Vagina (tissue), 2 donors: ENCODE measurements at regions not wholly inside any gene's neighbourhood (a gene's known extent, or its start where the extent isn't known, plus 50 kb on each side); places are given as distances from the start of the nearest gene placed in this dataset.

Source experiments
- DNase-seq, 2 donors: peaks; one replicate each; pipeline ENCODE4 v3.0.0-alpha.2; 2017; ENCODE audit errors: extremely low spot score in 2 of 2
- H3K27ac ChIP-seq: fragments of 200-600 bp; sonication (generic); one replicate; pipeline ENCODE4 v1.5.1; 2019
- H3K27me3 ChIP-seq: fragments of 200-600 bp; sonication (generic); one replicate; pipeline ENCODE4 v1.5.1; 2019
- H3K36me3 ChIP-seq, 2 donors: fragments of 200-600 bp; sonication (generic); one replicate each; pipeline ENCODE4 v1.5.1; 2017 to 2019
- H3K4me1 ChIP-seq: fragments of 200-600 bp; sonication (generic); one replicate; pipeline ENCODE4 v1.5.1; 2019
- H3K4me3 ChIP-seq, 2 donors: fragments of 200-600 bp; sonication (generic); 1 replicate in 1 of 2; 2 replicates in 1 of 2; pipeline ENCODE4 v1.5.1; 2016 to 2019
- H3K9me3 ChIP-seq: fragments of 200-600 bp; sonication (generic); one replicate; pipeline ENCODE4 v1.5.1; 2019
- POLR2A ChIP-seq, 2 donors: fragments of 450-650 bp; IDR thresholded peaks; one replicate each; pipeline ENCODE4 v1.6.1; 2017; ENCODE audit warnings: antibody characterized with exemption in 2 of 2, mild to moderate bottlenecking in 2 of 2, moderate library complexity in 2 of 2
- POLR2AphosphoS5 ChIP-seq, 2 donors: sonication (generic); formaldehyde crosslinking; IDR thresholded peaks; one replicate each; pipeline ENCODE4 v1.9.0; 2017; ENCODE audit warnings: antibody characterized with exemption in 2 of 2, mild to moderate bottlenecking in 2 of 2, low read depth in 1 of 2; ENCODE audit not compliant: insufficient read depth in 1 of 2
- intact Hi-C: fragments of 100-400 bp; cut with DNase I; formaldehyde crosslinking; loops from one replicate; pipeline ENCODE4 v1.15.1; 2023
- TF ChIP-seq, protein P1 (sequence below), 3 experiments: fragments of 450-650 bp in 2 of 3; fragments of 200-600 bp in 1 of 3; sonication (generic) in 1 of 3; IDR thresholded peaks; one replicate each; pipeline ENCODE4 v1.5.1; 2017 to 2019; ENCODE audit warnings: antibody characterized with exemption in 3 of 3, mild to moderate bottlenecking in 2 of 3, moderate library complexity in 2 of 3

DNA sequence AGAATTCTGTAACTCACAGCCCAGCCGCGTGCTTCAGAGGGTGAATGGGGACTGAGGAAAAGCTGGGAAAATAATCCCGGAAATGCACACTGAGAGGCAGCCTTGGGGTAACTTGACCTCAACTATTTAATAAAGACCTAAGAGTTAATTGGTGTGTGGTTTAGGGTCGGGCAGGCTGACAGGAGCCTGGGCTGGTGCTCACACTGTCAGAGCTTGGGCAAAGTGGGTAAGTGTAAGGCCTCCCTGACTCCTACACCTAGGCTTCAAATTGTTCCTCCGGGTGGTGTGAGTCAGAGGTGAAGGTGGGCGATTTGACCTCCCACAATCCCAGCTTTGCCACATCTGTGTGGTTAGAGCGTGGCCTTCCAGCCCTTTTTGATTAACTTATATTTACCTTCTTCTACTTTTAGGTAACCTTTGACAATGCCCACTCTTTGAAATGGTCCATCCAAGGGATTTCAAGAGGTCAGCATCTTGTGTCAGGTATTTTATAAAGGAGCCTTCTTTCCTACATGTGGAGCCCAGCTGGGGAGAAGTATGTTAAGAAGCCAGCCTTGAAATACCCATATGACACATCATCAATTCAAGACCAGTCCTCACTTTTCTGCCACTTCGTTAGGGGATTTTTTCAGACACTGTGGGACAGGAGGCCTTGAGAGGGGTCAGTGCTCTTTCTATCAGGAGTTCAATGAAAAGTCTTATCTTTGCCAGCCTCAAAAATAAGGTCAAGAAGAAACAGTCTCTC, 114.2 kb downstream of the NUFIP1 start:
- H3K36me3 ChIP-seq, result no peaks in the 10 kb centered on the region
- H3K4me3 ChIP-seq, result no peak overlapping the region
- no peak overlapping the region for H3K27ac ChIP-seq
- TF ChIP-seq POLR2AphosphoS5 (IDR thresholded peaks at IDR 0.05; ENCODE audit: insufficient read depth in 1 of 2, low read depth in 1 of 2), result no peak
- TF ChIP-seq, protein P1, sequence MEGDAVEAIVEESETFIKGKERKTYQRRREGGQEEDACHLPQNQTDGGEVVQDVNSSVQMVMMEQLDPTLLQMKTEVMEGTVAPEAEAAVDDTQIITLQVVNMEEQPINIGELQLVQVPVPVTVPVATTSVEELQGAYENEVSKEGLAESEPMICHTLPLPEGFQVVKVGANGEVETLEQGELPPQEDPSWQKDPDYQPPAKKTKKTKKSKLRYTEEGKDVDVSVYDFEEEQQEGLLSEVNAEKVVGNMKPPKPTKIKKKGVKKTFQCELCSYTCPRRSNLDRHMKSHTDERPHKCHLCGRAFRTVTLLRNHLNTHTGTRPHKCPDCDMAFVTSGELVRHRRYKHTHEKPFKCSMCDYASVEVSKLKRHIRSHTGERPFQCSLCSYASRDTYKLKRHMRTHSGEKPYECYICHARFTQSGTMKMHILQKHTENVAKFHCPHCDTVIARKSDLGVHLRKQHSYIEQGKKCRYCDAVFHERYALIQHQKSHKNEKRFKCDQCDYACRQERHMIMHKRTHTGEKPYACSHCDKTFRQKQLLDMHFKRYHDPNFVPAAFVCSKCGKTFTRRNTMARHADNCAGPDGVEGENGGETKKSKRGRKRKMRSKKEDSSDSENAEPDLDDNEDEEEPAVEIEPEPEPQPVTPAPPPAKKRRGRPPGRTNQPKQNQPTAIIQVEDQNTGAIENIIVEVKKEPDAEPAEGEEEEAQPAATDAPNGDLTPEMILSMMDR (IDR thresholded peaks at IDR 0.05), result no peak
- TF ChIP-seq POLR2A (IDR thresholded peaks at IDR 0.05), result no peak
- no peaks in the 10 kb centered on the region for H3K9me3 ChIP-seq
- intact Hi-C loops, result no loop called here
- H3K4me1 ChIP-seq, result no peaks in the 10 kb centered on the region
- no peak for DNase-seq
- no peaks in the 10 kb centered on the region for H3K27me3 ChIP-seq

DNA sequence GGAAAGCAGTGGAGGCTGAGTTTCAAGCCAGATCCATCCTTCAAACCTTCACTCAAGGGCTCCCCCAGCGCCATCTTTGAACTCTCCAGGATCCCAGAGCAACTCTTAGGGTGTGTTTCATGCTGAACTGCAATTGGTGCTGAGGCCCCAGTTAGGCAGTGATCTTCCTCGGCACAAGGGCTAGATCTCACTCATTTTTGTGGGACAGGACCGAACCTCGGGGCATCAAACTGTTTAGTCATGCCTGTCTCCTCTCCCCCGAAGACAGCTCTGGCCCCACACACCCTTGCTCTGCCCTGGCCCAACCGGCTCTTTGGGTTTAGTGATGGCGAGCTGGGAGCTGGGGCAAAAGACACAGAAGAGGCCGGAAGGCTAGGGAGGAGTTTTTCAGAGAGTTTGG, 115.1 kb downstream of the NUFIP1 start:
- TF ChIP-seq POLR2AphosphoS5 (IDR thresholded peaks at IDR 0.05; ENCODE audit: insufficient read depth in 1 of 2, low read depth in 1 of 2) (no peak), POLR2A (IDR thresholded peaks at IDR 0.05) (no peak)
- TF ChIP-seq, protein P1 (IDR thresholded peaks at IDR 0.05), result no peak
- H3K27ac ChIP-seq, result no peak overlapping the region
- no peaks in the 10 kb centered on the region for H3K9me3 ChIP-seq
- H3K4me1 ChIP-seq, result no peaks in the 10 kb centered on the region
- intact Hi-C loops, result no loop called here
- no peaks in the 10 kb centered on the region for H3K27me3 ChIP-seq
- no peak overlapping the region for H3K4me3 ChIP-seq
- no peak for DNase-seq
- H3K36me3 ChIP-seq, result no peaks in the 10 kb centered on the region

DNA sequence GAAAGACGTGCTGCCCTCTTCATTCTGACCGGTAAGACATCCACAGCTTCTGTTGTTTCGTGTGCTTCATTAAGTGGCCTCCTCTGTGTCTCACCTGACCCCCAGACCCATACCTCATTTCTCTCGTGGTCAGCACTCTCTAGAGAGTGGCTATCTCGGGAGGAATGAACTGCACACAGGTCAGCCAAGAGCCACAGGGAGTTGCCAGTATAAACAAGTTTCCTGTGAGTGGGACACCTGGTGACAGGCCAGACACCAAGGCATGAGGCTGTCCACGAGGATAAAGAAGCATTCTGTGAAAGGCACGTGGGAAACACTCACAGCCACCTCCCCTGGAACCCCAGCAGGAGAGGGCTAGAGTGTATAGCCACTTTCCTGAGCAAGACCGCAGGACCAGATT, 115.8 kb downstream of the NUFIP1 start:
- Histone ChIP-seq H3K4me1 (no peaks in the 10 kb centered on the region), H3K36me3 (no peaks in the 10 kb centered on the region), H3K4me3 (no peak overlapping the region), H3K9me3 (no peaks in the 10 kb centered on the region), H3K27me3 (no peaks in the 10 kb centered on the region), H3K27ac (no peak overlapping the region)
- intact Hi-C loops, result no loop called here
- DNase-seq, result no peak
- TF ChIP-seq, protein P1 (IDR thresholded peaks at IDR 0.05), result no peak
- TF ChIP-seq POLR2A (IDR thresholded peaks at IDR 0.05), result no peak
- no peak for TF ChIP-seq POLR2AphosphoS5 (IDR thresholded peaks at IDR 0.05; ENCODE audit: insufficient read depth in 1 of 2, low read depth in 1 of 2)

DNA sequence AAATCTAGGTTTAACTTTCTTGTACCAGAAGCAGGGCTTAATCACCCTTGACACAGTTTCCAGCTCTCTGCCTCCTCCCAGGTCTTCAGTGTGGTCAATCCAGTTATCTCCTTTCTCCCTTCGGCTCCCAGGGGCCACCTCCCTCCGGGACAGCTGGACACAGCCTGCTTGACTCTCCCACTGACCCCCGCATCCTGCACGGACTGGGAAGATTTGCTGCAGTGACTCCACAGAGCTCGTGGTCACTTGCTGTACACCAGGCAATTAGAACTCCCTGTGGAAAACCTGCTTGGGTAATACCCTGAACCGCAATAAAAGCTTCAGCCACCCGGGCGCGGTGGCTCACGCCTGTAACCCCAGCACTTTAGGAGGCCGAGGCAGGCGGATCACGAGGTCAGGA, 116.5 kb downstream of the NUFIP1 start:
- H3K4me1 ChIP-seq, result no peaks in the 10 kb centered on the region
- intact Hi-C loops, result no loop called here
- no peaks in the 10 kb centered on the region for H3K9me3 ChIP-seq
- no peaks in the 10 kb centered on the region for H3K36me3 ChIP-seq
- H3K27me3 ChIP-seq, result no peaks in the 10 kb centered on the region
- no peak for DNase-seq
- no peak overlapping the region for H3K27ac ChIP-seq
- no peak overlapping the region for H3K4me3 ChIP-seq
- TF ChIP-seq POLR2A (IDR thresholded peaks at IDR 0.05), result no peak
- TF ChIP-seq, protein P1 (IDR thresholded peaks at IDR 0.05), result no peak
- no peak for TF ChIP-seq POLR2AphosphoS5 (IDR thresholded peaks at IDR 0.05; ENCODE audit: insufficient read depth in 1 of 2, low read depth in 1 of 2)

DNA sequence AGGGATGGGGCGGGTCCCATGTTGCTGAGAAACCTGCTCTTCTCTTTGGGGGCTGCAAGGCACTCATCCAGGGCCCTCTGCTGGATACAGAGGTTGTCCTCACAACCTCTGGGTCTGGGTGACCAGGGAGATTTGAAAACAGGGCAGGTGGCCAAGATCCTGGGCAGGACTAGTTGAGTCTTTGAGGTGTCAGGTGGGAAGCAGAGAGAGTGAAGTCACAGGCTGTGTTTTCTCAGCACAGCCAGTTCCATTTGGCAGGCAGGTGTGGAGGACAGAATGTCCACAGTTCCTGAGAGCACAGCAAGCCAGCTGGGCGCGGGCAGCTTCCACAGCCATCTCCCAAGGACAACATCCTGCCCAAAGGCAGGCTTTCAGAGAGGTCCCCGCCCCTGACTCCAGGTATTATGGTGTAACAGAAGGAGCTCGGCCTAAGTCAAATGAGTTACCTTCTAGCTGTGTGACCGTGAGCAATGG, 118.8 kb downstream of the NUFIP1 start:
- H3K4me1 ChIP-seq, result no peaks in the 10 kb centered on the region
- H3K27me3 ChIP-seq, result no peaks in the 10 kb centered on the region
- no peak for DNase-seq
- no peaks in the 10 kb centered on the region for H3K36me3 ChIP-seq
- intact Hi-C loops, result no loop called here
- no peaks in the 10 kb centered on the region for H3K9me3 ChIP-seq
- no peak overlapping the region for H3K4me3 ChIP-seq
- H3K27ac ChIP-seq, result no peak overlapping the region
- peak in 1 of 2 donors; percentile 28 for TF ChIP-seq POLR2AphosphoS5 (IDR thresholded peaks at IDR 0.05; ENCODE audit: insufficient read depth in 1 of 2, low read depth in 1 of 2)
- TF ChIP-seq, protein P1 (IDR thresholded peaks at IDR 0.05), result no peak
- no peak for TF ChIP-seq POLR2A (IDR thresholded peaks at IDR 0.05)
